ENCODE measurements at regions not wholly inside any gene's neighbourhood (a gene's known extent, or its start where the extent isn't known, plus 50 kb on each side); places are given as distances from the start of the nearest gene placed in this dataset.

DNA sequence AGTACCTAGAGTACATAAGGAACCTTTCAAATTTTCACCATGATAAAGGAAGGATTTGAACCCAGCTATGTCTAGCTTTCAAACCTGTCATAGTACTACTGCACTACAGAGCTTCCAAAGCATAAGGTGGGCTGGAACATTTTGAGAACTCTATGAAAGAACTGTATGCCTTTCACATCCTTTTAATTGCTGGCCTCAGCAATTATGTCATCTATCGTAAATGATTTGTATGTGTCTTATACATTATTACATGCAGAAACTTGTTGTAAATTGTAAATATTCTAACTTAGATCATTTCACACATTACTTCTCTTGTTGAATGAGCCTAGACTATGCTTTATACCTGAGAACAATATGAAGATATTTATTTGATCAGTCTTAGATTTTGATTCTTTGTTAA is 220.7 kb downstream of the HEPH start:
- H3K27me3 ChIP-seq (ENCODE audit: insufficient read depth, low read depth, low read length) = no peaks in the 10 kb centered on the region
- no peaks in the 10 kb centered on the region for H3K36me3 ChIP-seq (ENCODE audit: insufficient read depth, low read length)
- no peak for TF ChIP-seq CTCF (IDR thresholded peaks at IDR 0.05; ENCODE audit: poor library complexity, severe bottlenecking)
- no peak for TF ChIP-seq EP300 (conservative IDR thresholded peaks at IDR 0.05; ENCODE audit: poor library complexity, severe bottlenecking)
- no peak for TF ChIP-seq RAD21 (conservative IDR thresholded peaks at IDR 0.05)
- no peak overlapping the region for H3K4me3 ChIP-seq (ENCODE audit: low read length)
- H3K4me2 ChIP-seq (ENCODE audit: low read length) = no peak overlapping the region
- H3F3A ChIP-seq (ENCODE audit: insufficient read depth, low read length, poor library complexity, severe bottlenecking) = no peaks in the 10 kb centered on the region
- H3K9ac ChIP-seq (ENCODE audit: low read length) = no peak overlapping the region
- H2AFZ ChIP-seq (ENCODE audit: low read depth, low read length) = no peak overlapping the region
- H4K20me1 ChIP-seq (ENCODE audit: insufficient read depth) = no peaks in the 10 kb centered on the region
- H3K9me3 ChIP-seq (ENCODE audit: low read length) = no peaks in the 10 kb centered on the region
- no peaks in the 10 kb centered on the region for H3K79me2 ChIP-seq (replicated peaks; ENCODE audit: insufficient read depth, low read length)
- no peaks in the 10 kb centered on the region for H3K9me2 ChIP-seq (ENCODE audit: insufficient read depth, low read length)
- H3K27ac ChIP-seq (ENCODE audit: low read length) = no peak overlapping the region

DNA sequence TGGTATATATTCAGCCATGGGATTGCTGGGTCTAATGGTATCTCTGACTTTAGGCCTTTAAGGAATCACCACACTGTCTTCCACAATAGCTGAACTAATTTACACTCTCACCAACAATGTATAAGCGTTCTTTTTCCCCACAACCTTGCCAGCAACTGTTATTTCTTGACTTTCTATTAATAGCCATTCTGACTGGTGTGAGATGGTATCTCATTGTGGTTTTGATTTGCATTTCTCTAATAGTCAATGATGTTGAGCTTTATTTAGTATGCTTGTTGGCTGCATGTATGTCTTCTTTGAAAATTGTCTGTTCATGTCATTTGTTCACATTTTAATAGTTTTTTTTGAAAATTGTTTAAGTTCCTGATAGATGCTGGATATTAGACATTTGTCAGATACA is 235.2 kb downstream of the HEPH start:
- Histone ChIP-seq H4K20me1 (ENCODE audit: insufficient read depth) (no peaks in the 10 kb centered on the region), H3K27me3 (ENCODE audit: insufficient read depth, low read depth, low read length) (no peaks in the 10 kb centered on the region), H3K9me2 (ENCODE audit: insufficient read depth, low read length) (no peaks in the 10 kb centered on the region), H2AFZ (ENCODE audit: low read depth, low read length) (no peak overlapping the region), H3K27ac (ENCODE audit: low read length) (no peak overlapping the region), H3K4me3 (ENCODE audit: low read length) (no peak overlapping the region), H3K4me2 (ENCODE audit: low read length) (no peak overlapping the region), H3K36me3 (ENCODE audit: insufficient read depth, low read length) (no peaks in the 10 kb centered on the region), H3K9me3 (ENCODE audit: low read length) (no peaks in the 10 kb centered on the region), H3K79me2 (replicated peaks; ENCODE audit: insufficient read depth, low read length) (no peaks in the 10 kb centered on the region), H3K9ac (ENCODE audit: low read length) (no peak overlapping the region), H3F3A (ENCODE audit: insufficient read depth, low read length, poor library complexity, severe bottlenecking) (no peaks in the 10 kb centered on the region)
- TF ChIP-seq EP300 (conservative IDR thresholded peaks at IDR 0.05; ENCODE audit: poor library complexity, severe bottlenecking) (no peak), SMC3 (conservative IDR thresholded peaks at IDR 0.05; ENCODE audit: poor library complexity) (no peak), EZH2 (IDR thresholded peaks at IDR 0.05; ENCODE audit: borderline replicate concordance, insufficient read depth, low read length, poor library complexity, severe bottlenecking) (no peak), MXI1 (conservative IDR thresholded peaks at IDR 0.05; ENCODE audit: poor library complexity, severe bottlenecking) (no peak), POLR2AphosphoS5 (IDR thresholded peaks at IDR 0.05) (no peak), TAF1 (IDR thresholded peaks at IDR 0.05; ENCODE audit: low read depth) (no peak), CTCF (IDR thresholded peaks at IDR 0.05; ENCODE audit: poor library complexity, severe bottlenecking) (no peak), RAD21 (conservative IDR thresholded peaks at IDR 0.05) (no peak)
- TF ChIP-seq, protein P1, sequence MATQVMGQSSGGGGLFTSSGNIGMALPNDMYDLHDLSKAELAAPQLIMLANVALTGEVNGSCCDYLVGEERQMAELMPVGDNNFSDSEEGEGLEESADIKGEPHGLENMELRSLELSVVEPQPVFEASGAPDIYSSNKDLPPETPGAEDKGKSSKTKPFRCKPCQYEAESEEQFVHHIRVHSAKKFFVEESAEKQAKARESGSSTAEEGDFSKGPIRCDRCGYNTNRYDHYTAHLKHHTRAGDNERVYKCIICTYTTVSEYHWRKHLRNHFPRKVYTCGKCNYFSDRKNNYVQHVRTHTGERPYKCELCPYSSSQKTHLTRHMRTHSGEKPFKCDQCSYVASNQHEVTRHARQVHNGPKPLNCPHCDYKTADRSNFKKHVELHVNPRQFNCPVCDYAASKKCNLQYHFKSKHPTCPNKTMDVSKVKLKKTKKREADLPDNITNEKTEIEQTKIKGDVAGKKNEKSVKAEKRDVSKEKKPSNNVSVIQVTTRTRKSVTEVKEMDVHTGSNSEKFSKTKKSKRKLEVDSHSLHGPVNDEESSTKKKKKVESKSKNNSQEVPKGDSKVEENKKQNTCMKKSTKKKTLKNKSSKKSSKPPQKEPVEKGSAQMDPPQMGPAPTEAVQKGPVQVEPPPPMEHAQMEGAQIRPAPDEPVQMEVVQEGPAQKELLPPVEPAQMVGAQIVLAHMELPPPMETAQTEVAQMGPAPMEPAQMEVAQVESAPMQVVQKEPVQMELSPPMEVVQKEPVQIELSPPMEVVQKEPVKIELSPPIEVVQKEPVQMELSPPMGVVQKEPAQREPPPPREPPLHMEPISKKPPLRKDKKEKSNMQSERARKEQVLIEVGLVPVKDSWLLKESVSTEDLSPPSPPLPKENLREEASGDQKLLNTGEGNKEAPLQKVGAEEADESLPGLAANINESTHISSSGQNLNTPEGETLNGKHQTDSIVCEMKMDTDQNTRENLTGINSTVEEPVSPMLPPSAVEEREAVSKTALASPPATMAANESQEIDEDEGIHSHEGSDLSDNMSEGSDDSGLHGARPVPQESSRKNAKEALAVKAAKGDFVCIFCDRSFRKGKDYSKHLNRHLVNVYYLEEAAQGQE (IDR thresholded peaks at IDR 0.05; ENCODE audit: borderline replicate concordance) = no peak

Data from neural cell (in vitro differentiated cells).